GM19438 (cell line): ENCODE measurements at regions not wholly inside any gene's neighbourhood (a gene's known extent, or its start where the extent isn't known, plus 50 kb on each side); places are given as distances from the start of the nearest gene placed in this dataset.

Source experiments
- ATAC-seq: cut with Tn5 transposase; IDR thresholded peaks from one replicate; pipeline ENCODE4 v1.9.1; 2021; ENCODE audit warnings: low read depth; ENCODE audit not compliant: unreplicated experiment

DNA sequence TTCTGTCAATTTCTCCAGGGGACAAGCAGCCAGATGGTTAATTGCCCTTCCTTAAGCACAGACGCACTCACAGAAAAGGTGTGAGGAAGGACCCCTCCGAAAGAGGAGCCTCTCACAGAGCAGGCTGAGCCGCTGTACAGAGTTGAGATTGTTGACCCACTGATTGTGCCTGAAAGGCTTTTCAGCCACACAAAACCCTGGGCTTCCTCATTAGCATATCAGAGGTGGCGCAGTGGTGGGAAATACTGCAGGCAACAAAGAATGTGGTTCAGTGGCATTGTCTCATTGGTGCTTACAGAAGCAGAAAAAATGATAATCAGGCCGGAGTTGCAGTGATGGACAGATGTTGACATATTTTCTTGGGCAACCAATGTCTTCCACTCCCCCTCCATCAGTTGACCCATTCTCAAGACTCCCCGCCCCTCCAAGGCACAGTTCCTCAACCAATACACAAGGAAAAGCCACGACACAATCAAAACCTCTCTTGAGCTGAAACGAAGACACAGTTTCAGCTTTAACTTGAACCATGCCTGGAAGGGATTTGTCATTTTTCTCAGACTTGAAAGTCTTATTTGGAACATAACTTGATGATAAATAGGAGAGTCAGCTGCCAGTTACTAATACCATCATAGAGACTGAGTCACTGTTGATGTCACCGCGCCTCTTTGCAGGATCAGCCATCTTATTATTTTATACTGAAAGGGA lies 53.1 kb downstream of the ATXN3L start:
- ATAC-seq: no peak

DNA sequence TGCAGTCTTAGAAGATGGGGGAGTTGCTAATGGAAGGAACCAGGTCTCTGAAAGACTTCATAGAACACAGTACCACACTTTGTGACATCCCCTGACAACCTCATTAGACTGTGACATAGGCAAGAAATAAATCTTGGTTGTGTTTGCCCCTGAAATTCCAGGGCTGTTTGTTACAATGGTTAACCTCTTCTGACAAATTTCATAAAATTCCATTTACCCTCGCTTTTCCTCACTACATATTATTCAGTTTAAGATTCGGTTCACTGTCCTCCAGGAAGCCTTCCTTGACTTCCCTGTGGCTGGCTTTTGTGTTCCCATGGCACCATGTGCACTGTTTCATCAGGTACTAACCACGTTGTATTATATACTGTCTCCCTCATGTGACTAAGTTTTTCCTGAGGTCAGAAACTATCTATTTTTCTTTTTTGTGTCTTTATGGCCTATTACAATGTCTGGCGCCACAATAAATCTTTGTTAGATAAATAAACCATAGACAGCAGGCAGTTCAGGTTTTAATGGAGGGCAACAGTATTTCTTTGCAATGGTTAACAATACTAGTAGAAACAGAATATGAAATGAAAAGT lies 54.2 kb downstream of the ATXN3L start:
- no peak for ATAC-seq

- ATAC-seq: no peak
Measured at GRCh38 chrX:13265111-13265510, 54.7 kb downstream of the ATXN3L start.

- no peak for ATAC-seq
Measured at GRCh38 chrX:13263560-13264251, 56.1 kb downstream of the ATXN3L start.

DNA sequence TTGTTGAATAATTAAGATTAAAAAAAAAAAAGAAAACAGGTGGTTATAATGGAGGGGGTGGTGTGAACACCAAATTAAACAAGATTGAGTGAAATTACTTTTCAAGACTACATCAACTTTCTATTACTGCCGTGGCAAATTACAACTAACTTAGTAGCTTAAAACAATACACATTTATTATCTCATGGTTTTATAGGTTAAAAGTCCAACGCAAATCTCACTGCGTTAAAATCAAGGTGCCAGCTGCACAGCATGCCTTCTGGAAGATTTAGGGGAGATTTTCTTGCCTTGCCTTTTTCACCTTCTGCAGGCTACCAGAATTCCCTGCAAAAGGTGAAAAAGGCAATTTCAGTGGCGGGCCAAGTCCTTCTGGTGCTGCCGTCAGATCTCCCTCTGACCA lies 58.5 kb downstream of the ATXN3L start:
- ATAC-seq: no peak

- ATAC-seq: no peak
Measured at GRCh38 chrX:13260598-13260997, 59.3 kb downstream of the ATXN3L start.

GRCh38 chrX:13258725-13259124 lies 61.1 kb downstream of the ATXN3L start:
- no peak for ATAC-seq

GRCh38 chrX:13258052-13258444 lies 61.8 kb downstream of the ATXN3L start:
- no peak for ATAC-seq

DNA sequence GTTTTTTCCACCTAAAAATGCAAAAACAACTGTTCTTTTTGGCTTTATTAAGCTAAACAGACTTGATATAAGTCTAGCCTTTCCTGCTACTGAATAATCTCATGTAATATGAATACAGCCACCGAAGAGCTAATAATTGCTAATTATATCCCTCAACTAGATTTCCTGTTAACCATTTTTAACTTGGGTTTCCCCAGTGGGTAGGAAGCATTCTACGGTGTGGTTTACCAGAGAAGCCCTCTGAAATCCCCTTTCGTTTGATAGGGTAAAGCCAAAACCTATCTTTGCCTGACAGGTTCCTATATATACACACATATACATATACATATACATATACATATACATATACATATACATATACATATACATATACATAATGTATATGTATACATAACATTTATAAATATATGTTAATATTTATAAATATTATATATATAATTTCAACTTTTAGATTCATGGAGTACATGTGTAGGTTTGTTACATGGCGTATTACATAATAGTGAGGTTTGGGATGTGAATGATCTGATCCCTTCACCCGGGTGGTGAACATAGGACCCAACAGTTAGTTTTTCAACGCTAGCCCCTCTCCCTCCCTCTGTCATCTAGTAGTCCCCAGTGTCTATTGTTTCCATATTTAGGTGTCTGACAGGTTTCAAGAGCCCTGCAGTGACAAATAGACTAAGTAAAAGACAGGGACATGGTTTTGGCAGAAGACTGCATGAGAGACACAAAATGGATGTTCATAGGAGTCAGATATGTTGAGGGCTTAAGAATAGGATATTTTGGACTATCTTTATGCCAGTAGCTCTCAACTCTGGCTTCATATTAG lies 62.4 kb downstream of the ATXN3L start:
- ATAC-seq: peak; percentile 50

DNA sequence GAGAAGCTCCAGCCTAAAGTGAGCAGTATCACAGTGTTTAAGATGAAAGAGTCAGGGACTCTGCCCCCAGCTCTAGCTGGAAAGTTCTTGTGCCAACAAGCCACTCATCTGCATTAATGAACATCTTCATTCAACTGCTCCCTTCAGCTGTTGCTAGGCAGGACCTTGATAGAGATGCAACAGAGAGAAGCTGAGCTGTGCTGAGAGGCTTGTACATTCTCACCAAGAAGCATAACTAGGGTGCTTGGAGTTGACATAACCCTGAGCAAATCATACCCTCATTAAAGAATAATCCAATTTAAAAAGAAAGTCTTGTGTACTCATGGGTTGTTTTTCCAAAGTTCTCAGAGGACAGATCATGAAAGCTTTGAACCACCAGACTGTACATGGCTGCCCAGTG lies 63.2 kb downstream of the ATXN3L start:
- no peak for ATAC-seq

DNA sequence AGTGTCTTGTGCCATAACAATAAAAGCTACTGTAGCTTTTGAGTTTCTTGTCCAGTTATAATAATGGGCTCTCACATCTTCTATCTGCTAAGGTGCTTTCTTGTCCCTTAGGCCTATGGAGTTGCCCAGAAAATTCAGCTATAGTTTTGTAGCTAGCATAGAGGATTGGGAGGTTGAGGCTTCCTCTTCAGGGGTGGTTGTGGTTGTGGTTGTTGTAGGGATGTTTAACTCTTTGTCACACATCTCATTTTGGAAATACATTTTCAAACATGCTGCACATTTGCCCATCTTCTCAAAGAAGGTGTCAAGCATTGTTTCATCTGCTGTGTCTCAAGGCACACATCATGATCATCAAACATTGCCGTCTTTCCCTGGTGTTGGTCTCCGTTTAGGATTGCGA lies 65.0 kb downstream of the ATXN3L start:
- no peak for ATAC-seq

DNA sequence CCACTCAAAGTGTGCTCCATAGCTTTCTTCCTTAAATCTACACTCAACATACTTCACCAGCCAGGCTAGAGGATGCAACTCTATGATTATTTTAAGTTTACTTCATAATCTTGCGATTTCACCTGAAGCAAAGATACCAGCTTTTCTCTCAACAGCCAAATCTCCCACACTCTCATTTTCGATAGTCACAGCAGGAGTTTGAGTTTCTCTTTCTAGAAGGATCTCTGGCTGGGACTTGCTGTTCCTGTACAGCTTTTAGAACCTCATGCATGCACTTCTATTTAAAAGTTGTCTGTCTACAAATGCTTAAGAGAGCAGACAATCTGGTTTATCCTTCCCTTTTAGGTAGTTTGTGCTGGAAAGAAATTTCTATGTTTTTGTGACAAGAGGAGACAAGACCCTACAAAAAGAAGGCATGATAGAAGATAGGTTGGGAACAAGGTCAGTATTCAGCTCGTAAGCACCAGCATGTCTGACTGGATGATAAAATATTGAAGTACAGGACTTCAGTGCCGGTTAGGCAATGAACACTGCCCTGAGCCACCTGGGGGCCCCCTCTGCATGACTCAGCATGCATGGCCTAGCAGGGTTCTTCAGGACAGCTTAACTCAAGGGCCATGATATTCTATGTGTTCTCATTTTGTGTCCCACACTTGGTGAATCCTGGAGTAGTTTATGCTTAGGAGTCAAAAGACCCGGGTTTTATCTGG lies 65.6 kb downstream of the ATXN3L start:
- ATAC-seq: peak; percentile 40

DNA sequence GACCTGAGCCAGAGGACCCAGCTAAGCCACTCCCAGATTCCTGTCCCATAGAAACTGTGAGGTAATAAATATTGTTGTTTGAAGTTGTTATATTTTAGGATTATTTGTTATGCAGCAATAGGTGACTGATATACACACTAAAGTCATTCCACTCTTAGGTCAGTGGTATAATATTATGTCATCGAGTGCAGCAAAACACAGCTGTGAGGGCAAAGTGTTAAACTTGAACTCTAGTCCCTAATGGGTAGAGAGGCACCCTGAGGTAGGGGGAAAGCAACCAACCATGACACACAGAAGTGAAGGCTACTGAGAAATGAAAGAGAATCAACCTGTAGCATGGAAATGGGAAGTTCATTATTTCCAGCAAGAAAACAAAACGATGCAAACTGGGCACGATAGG lies 66.6 kb downstream of the ATXN3L start:
- ATAC-seq: no peak

DNA sequence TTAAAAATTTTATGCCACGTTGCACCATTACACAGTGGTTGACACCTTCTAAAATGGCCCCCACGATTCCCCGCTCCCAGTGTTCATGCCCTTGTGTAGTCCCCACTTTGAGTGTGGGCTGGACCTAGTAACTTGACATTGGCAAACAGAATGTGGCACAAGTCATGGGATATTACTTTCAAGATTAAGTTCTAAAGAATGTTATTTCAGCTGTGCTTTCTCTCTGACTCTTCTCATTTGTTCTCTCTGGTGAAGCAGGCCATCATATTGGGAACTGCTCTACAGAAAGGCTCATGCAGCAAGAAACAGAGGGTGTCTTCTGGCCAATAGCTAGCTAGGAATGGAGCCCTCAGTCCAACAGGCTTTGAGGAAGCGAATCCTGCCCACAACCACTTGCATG lies 67.1 kb downstream of the ATXN3L start:
- ATAC-seq: no peak

DNA sequence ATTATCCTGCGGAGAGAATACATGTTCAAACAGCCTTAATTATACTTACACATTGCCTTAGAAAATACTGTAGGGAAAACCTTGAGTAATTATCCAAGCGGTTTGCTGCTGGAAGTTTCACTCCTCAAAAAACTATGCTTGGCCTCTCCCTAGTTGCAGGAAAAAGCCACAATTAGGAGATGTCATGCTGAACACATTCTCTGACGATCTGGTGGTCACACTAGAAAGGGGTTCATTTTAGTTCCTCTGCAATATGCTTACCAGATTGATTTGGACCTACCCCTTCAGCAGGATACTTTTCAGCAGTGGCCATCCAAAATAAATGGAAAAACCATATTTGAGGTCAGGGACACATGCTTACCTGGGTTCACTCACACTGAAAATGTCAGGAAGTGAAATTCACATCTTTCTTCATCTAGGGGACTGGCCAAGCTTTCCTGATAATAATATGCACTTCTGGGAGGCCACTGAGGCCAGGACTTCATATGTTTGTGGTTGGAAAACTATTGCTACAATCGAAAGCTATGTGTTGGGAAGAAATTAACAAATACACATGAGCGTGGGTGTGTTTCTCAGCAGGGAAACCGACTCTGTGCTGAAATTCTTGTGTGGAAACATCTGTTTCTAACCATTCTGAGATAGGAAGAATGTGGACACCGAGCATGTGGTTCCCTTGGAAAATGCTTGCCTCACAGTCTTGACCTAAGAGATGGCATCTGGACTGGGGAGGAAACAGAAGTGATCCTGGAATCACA lies 68.8 kb downstream of the ATXN3L start:
- no peak for ATAC-seq

DNA sequence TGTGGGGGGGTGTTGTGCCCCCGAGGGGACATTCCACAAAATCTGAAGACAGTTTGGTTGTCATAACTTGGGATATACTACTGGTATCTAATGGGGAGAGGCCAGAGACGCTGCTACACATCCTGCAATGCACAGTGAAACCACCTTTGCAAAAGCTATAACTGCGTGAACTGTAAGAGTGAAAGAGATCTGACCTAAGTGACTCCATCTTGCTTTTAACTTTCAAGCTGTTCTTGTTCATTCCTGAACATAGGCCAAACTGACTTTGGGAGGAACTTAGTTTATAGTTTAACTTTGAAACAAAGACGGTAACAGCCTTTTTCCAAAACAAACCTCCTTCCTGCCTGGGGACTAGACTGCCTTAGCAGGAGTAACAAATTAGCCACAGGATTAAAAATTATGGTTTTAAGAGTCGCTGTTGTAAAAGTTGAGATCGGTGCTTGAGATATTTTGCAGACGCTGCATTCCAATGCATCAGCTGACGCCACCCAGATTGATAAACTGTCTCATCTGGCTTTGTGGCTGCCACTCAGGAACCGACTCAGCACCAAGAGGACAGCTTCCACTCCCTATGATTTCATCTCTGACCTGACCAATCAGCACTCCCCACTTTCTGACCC lies 70.9 kb downstream of the ATXN3L start:
- ATAC-seq: no peak

DNA sequence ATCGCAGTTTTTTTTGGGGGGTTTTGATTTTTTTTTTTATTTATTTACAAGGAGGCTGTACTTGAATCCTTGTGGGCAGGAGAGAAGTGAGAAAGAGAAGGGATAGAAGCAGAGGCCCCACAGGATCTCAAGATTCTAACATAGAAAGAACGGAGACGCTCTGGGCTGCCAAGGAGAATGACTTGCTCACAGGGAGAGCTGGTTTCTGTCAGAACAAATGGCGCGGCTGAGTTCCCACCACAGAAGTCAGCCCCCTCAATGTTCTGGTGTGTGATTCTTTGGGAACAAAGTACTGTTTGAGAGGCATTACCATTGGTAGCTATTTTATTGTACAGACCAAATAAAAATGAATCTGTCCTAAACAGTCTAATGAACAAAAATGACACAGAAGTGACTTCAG lies 80.6 kb downstream of the ATXN3L start:
- ATAC-seq: no peak

DNA sequence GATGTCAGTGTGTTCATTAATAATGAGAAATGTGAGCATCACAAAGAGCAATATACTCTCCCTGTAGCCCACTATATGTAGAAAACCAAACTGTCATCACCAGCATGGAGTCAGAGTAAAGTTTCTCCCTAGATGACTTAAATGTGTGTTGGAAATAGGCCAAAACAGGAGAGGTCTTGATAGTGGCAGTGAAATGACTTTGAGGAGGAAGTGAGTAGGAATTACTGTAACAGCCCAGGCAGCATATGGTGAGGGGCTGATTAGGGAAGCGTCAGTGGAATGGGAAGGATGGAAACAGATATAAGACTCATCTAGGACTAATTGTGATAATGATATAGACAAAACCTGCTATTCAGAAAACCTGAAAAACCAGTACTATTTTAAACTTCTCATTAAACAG lies 83.9 kb downstream of the ATXN3L start:
- ATAC-seq: no peak

- ATAC-seq: no peak
Measured at GRCh38 chrX:13232484-13232883, 87.4 kb downstream of the ATXN3L start.
